HG02943 (cell line): ENCODE measurements at regions not wholly inside any gene's neighbourhood (a gene's known extent, or its start where the extent isn't known, plus 50 kb on each side); places are given as distances from the start of the nearest gene placed in this dataset.

ENCODE experiments used
- ATAC-seq: cut with Tn5 transposase; IDR thresholded peaks from one replicate; pipeline ENCODE4 v1.9.1; 2021; ENCODE audit warnings: mild to moderate bottlenecking, low read depth, moderate library complexity; ENCODE audit not compliant: unreplicated experiment

- no peak for ATAC-seq
Measured at GRCh38 chr6:91694016-91694654, 1107.3 kb upstream of the MAP3K7 start.

GRCh38 chr6:91691449-91691848 is 1104.6 kb upstream of the MAP3K7 start:
- ATAC-seq: no peak

GRCh38 chr6:91683240-91683639 is 1096.4 kb upstream of the MAP3K7 start:
- no peak for ATAC-seq

GRCh38 chr6:91681296-91681695 is 1094.4 kb upstream of the MAP3K7 start:
- no peak for ATAC-seq

GRCh38 chr6:91678679-91679446 is 1092.0 kb upstream of the MAP3K7 start:
- ATAC-seq: no peak

GRCh38 chr6:91672201-91672600 is 1085.3 kb upstream of the MAP3K7 start:
- no peak for ATAC-seq

GRCh38 chr6:91669871-91670268 is 1083.0 kb upstream of the MAP3K7 start:
- no peak for ATAC-seq

- ATAC-seq: no peak
Measured at GRCh38 chr6:91669154-91669870, 1082.4 kb upstream of the MAP3K7 start.

GRCh38 chr6:91667596-91667995 is 1080.7 kb upstream of the MAP3K7 start:
- ATAC-seq: no peak

GRCh38 chr6:91664327-91664959 is 1077.6 kb upstream of the MAP3K7 start:
- no peak for ATAC-seq

GRCh38 chr6:91660893-91661292 is 1074.0 kb upstream of the MAP3K7 start:
- ATAC-seq: no peak

- no peak for ATAC-seq
Measured at GRCh38 chr6:91659891-91660290, 1073.0 kb upstream of the MAP3K7 start.

GRCh38 chr6:91654793-91655192 is 1067.9 kb upstream of the MAP3K7 start:
- ATAC-seq: no peak

GRCh38 chr6:91654357-91654756 is 1067.5 kb upstream of the MAP3K7 start:
- no peak for ATAC-seq

- no peak for ATAC-seq
Measured at GRCh38 chr6:91653895-91654294, 1067.0 kb upstream of the MAP3K7 start.

- no peak for ATAC-seq
Measured at GRCh38 chr6:91653076-91653723, 1066.3 kb upstream of the MAP3K7 start.

- no peak for ATAC-seq
Measured at GRCh38 chr6:91646649-91647048, 1059.8 kb upstream of the MAP3K7 start.

GRCh38 chr6:91645811-91646210 is 1058.9 kb upstream of the MAP3K7 start:
- no peak for ATAC-seq

GRCh38 chr6:91637217-91637616 is 1050.3 kb upstream of the MAP3K7 start:
- ATAC-seq: no peak

- no peak for ATAC-seq
Measured at GRCh38 chr6:91634791-91635190, 1047.9 kb upstream of the MAP3K7 start.
